ENCODE measurements at regions not wholly inside any gene's neighbourhood (a gene's known extent, or its start where the extent isn't known, plus 50 kb on each side); places are given as distances from the start of the nearest gene placed in this dataset.

GRCh38 chr4:31674313-31674947 is 954.3 kb downstream of the PCDH7 start:
- POLR2A ChIA-PET, result no interaction called here

DNA sequence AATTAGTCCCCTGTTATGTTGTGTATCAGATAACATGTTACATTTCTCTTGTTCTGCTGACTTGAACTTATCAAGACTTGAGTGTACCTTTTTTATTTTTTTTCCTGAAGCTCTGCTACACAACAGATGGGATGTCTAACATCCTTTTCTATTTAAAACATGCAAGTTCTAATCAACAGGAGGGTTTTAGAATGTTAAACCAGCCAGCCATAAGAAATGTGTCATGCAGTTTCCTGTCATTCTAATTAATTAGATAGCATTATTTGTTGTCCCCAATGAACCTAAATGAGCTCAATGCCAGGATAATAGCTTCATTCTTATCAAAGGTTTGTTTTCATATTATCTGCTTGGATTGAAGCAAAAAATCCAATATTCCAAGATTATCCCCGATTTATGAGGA is 958.2 kb downstream of the PCDH7 start:
- ChIA-PET CTCF (no interaction called here), POLR2A (no interaction called here)
- H3K4me3 ChIP-seq (ENCODE audit: low read depth, low read length), result no peak overlapping the region
- TF ChIP-seq CTCF (IDR thresholded peaks at IDR 0.05; ENCODE audit: insufficient read depth, low read length, missing control alignments), result no peak
- no peak for DNase-seq (ENCODE audit: low read depth, low spot score)

More at GRCh38 chr4:31674313-31674947, 954.3 kb downstream of the PCDH7 start:
- CTCF ChIA-PET, result no interaction called here
- no peak overlapping the region for H3K4me3 ChIP-seq (ENCODE audit: low read depth, low read length)
- DNase-seq (ENCODE audit: low read depth, low spot score), result no peak
- TF ChIP-seq CTCF (IDR thresholded peaks at IDR 0.05; ENCODE audit: insufficient read depth, low read length, missing control alignments), result no peak

DNA sequence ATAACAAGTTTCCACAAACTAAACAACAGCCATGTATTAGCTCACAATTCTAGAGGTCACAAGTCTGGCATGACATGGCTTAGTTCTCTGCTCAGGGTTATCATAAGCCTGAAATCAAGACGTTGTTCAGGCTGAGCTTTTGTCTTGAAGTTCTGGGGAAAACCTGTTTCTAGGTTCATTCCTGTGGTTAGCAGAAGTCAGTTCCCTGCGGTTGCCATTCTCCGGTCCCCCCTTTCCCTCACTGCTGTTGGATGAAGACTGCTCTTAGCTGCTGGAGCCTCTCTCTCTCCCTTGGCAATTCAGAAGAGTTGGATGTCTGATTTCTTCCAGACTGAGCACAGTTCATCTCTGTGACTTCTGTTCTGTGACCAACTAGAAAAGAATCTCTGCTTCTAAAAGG is 962.6 kb downstream of the PCDH7 start:
- no peak for DNase-seq (ENCODE audit: low read depth, low spot score)
- no peak for TF ChIP-seq CTCF (IDR thresholded peaks at IDR 0.05; ENCODE audit: insufficient read depth, low read length, missing control alignments)
- ChIA-PET POLR2A (no interaction called here), CTCF (no interaction called here)
- H3K4me3 ChIP-seq (ENCODE audit: low read depth, low read length), result no peak overlapping the region

- ChIA-PET POLR2A (no interaction called here), CTCF (no interaction called here)
- DNase-seq (ENCODE audit: low read depth, low spot score), result no peak
- no peak for TF ChIP-seq CTCF (IDR thresholded peaks at IDR 0.05; ENCODE audit: insufficient read depth, low read length, missing control alignments)
- H3K4me3 ChIP-seq (ENCODE audit: low read depth, low read length), result no peak overlapping the region
Observed at GRCh38 chr4:31687717-31688342, 967.7 kb downstream of the PCDH7 start.

- no peak for TF ChIP-seq CTCF (IDR thresholded peaks at IDR 0.05; ENCODE audit: insufficient read depth, low read length, missing control alignments)
Observed at GRCh38 chr4:31692399-31692940, 972.3 kb downstream of the PCDH7 start.

DNA sequence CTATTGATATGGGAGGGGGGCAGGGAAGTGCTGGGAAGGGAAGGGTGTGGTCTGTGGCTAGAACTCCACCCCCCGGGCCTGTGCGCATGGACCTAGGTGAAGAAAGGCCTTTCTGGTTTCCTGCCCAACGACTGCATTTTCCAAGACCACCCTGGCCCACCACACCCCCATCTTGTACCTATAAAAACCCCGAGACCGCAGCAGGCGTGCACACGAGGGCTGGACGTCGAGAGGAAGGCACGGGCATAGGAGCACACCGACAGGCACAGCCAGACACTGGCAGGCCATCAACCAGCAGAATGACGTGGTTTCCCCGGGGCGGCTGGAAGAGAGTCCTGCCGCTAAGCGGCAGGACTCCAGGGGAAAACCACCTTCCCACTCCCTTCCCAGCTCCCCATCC is 981.1 kb downstream of the PCDH7 start:
- no peak for DNase-seq (ENCODE audit: low read depth, low spot score)
- H3K4me3 ChIP-seq (ENCODE audit: low read depth, low read length), result no peak overlapping the region
- no peak for TF ChIP-seq CTCF (IDR thresholded peaks at IDR 0.05; ENCODE audit: insufficient read depth, low read length, missing control alignments)
- ChIA-PET CTCF (no interaction called here), POLR2A (no interaction called here)

More at GRCh38 chr4:31692399-31692940, 972.3 kb downstream of the PCDH7 start:
- DNase-seq (ENCODE audit: low read depth, low spot score), result no peak
- ChIA-PET CTCF (no interaction called here), POLR2A (no interaction called here)
- H3K4me3 ChIP-seq (ENCODE audit: low read depth, low read length), result no peak overlapping the region
